Stomach (tissue), 4 donors: ENCODE measurements at regions not wholly inside any gene's neighbourhood (a gene's known extent, or its start where the extent isn't known, plus 50 kb on each side); places are given as distances from the start of the nearest gene placed in this dataset.

Source experiments
- POLR2A ChIP-seq, 4 donors: fragments of 450-650 bp; IDR thresholded peaks; one replicate each; pipeline ENCODE4 v1.6.1; 2016; ENCODE audit warnings: antibody characterized with exemption in 4 of 4, control low read depth in 2 of 4, mild to moderate bottlenecking in 1 of 4, moderate library complexity in 1 of 4
- POLR2AphosphoS5 ChIP-seq, 3 donors: sonication (generic); formaldehyde crosslinking; IDR thresholded peaks; one replicate each; pipeline ENCODE4 v1.6.1; 2016; ENCODE audit warnings: antibody characterized with exemption in 3 of 3
- TF ChIP-seq, protein P1 (sequence below), 7 experiments: fragments of 450-650 bp in 4 of 7; fragments of 200-600 bp in 3 of 7; sonication (generic) in 3 of 7; IDR thresholded peaks; one replicate each; pipeline ENCODE4 v1.5.1; 2016 to 2019; ENCODE audit warnings: antibody characterized with exemption in 7 of 7, control low read depth in 2 of 7, mild to moderate bottlenecking in 1 of 7

DNA sequence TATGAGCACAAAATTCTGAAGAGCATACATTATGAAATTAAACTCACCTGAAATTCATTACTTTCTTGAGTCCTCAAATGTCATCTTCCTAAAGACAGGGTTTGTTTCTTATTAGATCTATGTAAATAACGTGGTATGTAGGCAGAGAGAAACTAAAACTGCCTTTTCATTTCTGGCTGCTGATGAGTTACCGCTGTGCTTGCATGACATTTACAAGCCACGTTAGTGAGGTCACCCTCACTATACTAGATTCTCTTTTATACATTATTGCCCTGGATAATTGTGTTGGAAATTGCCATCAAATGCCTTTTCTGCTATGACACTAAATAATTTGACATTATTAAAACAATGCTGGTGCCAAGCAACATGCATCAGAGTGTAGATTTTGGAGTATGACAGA, 748.3 kb upstream of the ANO3 start:
- no peak for TF ChIP-seq POLR2AphosphoS5 (IDR thresholded peaks at IDR 0.05)
- no peak for TF ChIP-seq POLR2A (IDR thresholded peaks at IDR 0.05)
- TF ChIP-seq, protein P1, sequence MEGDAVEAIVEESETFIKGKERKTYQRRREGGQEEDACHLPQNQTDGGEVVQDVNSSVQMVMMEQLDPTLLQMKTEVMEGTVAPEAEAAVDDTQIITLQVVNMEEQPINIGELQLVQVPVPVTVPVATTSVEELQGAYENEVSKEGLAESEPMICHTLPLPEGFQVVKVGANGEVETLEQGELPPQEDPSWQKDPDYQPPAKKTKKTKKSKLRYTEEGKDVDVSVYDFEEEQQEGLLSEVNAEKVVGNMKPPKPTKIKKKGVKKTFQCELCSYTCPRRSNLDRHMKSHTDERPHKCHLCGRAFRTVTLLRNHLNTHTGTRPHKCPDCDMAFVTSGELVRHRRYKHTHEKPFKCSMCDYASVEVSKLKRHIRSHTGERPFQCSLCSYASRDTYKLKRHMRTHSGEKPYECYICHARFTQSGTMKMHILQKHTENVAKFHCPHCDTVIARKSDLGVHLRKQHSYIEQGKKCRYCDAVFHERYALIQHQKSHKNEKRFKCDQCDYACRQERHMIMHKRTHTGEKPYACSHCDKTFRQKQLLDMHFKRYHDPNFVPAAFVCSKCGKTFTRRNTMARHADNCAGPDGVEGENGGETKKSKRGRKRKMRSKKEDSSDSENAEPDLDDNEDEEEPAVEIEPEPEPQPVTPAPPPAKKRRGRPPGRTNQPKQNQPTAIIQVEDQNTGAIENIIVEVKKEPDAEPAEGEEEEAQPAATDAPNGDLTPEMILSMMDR (IDR thresholded peaks at IDR 0.05): no peak
